ENCODE measurements at regions not wholly inside any gene's neighbourhood (a gene's known extent, or its start where the extent isn't known, plus 50 kb on each side); places are given as distances from the start of the nearest gene placed in this dataset.
"Not testable (repeated sequence)": the region's sequence is repeated elsewhere in the genome, so short reads cannot be mapped to it uniquely, and the experiment has no call there.

- not testable (repeated sequence) for TF ChIP-seq POLR2A (IDR thresholded peaks at IDR 0.05; ENCODE audit: low read length); GATA1 (IDR thresholded peaks at IDR 0.05; ENCODE audit: low read depth, low read length)
These were observed 167.2 kb downstream of the AVL9 start for GRCh38 chr7:32662509-32662908.

Measured in erythroblast (primary cell).